Stomach (tissue), 4 donors: ENCODE measurements at regions not wholly inside any gene's neighbourhood (a gene's known extent, or its start where the extent isn't known, plus 50 kb on each side); places are given as distances from the start of the nearest gene placed in this dataset.

ENCODE experiments used
- EP300 ChIP-seq: sonication (generic); formaldehyde crosslinking; IDR thresholded peaks from one replicate; pipeline ENCODE4 v1.6.1; 2017; ENCODE audit warnings: antibody characterized with exemption
- TF ChIP-seq, protein P1 (sequence below), 7 experiments: fragments of 450-650 bp in 4 of 7; fragments of 200-600 bp in 3 of 7; sonication (generic) in 3 of 7; IDR thresholded peaks; one replicate each; pipeline ENCODE4 v1.5.1; 2016 to 2019; ENCODE audit warnings: antibody characterized with exemption in 7 of 7, control low read depth in 2 of 7, mild to moderate bottlenecking in 1 of 7

DNA sequence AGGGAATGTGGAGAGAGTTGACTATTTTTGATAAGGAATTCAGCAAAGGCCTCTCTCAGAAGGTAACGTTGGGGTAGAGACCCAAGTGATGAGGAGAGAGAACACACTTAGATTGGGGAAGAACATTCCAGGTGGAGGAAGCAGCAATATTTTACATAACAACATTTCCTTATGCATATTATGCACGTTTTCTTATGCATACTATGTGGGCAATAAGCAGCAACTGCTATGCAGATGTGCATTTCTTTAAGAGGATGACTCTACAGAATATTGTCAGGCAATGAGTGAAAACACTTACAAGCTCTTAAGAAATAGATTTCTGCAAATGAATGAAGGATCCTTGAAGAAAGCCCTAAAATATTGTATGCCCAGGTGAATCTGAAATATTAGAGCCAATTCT lies 91.1 kb downstream of the TMEM47 start:
- TF ChIP-seq, protein P1, sequence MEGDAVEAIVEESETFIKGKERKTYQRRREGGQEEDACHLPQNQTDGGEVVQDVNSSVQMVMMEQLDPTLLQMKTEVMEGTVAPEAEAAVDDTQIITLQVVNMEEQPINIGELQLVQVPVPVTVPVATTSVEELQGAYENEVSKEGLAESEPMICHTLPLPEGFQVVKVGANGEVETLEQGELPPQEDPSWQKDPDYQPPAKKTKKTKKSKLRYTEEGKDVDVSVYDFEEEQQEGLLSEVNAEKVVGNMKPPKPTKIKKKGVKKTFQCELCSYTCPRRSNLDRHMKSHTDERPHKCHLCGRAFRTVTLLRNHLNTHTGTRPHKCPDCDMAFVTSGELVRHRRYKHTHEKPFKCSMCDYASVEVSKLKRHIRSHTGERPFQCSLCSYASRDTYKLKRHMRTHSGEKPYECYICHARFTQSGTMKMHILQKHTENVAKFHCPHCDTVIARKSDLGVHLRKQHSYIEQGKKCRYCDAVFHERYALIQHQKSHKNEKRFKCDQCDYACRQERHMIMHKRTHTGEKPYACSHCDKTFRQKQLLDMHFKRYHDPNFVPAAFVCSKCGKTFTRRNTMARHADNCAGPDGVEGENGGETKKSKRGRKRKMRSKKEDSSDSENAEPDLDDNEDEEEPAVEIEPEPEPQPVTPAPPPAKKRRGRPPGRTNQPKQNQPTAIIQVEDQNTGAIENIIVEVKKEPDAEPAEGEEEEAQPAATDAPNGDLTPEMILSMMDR (IDR thresholded peaks at IDR 0.05), result no peak
- no peak for TF ChIP-seq EP300
